Fibroblast of pulmonary artery (primary cell): ENCODE measurements at regions not wholly inside any gene's neighbourhood (a gene's known extent, or its start where the extent isn't known, plus 50 kb on each side); places are given as distances from the start of the nearest gene placed in this dataset.

Source experiments
- DNase-seq: peaks from one replicate; pipeline ENCODE4 v3.0.0-alpha.2; 2010; ENCODE audit warnings: low read depth
- H3K4me3 ChIP-seq: replicated peaks from 2 replicates; pipeline ENCODE4 v1.5.1; 2011; ENCODE audit warnings: low read depth, mild to moderate bottlenecking, control low read depth, low read length, moderate library complexity
- CTCF ChIP-seq: IDR thresholded peaks from 2 replicates; pipeline ENCODE4 v1.5.1; 2011; ENCODE audit warnings: mild to moderate bottlenecking, control low read depth, low read length, inconsistent platforms; ENCODE audit errors: missing control alignments

DNA sequence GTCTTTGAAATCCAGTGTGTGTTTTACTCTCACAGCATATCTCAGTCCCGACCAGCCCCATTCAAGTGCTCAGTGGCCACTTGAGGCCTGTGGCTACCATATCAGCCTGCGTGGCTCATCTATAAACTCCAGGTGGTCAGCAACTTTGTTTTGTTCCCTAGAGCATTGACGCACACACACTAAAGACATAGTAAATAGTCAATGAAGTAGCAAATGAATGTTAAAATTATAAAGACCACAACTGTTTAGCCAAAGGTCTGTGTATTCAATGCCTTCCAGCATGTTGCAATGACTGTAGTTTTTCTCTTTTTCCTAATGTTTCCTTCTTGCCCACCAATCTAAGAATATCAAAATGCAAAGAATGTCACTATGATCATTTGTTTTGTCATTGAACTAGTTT, 238.2 kb upstream of the ZNF217 start:
- no peak for DNase-seq
- H3K4me3 ChIP-seq = no peak overlapping the region
- TF ChIP-seq CTCF = no peak

- no peak for DNase-seq
- TF ChIP-seq CTCF = no peak
Measured at GRCh38 chr20:53831228-53831627, 237.6 kb upstream of the ZNF217 start.

DNA sequence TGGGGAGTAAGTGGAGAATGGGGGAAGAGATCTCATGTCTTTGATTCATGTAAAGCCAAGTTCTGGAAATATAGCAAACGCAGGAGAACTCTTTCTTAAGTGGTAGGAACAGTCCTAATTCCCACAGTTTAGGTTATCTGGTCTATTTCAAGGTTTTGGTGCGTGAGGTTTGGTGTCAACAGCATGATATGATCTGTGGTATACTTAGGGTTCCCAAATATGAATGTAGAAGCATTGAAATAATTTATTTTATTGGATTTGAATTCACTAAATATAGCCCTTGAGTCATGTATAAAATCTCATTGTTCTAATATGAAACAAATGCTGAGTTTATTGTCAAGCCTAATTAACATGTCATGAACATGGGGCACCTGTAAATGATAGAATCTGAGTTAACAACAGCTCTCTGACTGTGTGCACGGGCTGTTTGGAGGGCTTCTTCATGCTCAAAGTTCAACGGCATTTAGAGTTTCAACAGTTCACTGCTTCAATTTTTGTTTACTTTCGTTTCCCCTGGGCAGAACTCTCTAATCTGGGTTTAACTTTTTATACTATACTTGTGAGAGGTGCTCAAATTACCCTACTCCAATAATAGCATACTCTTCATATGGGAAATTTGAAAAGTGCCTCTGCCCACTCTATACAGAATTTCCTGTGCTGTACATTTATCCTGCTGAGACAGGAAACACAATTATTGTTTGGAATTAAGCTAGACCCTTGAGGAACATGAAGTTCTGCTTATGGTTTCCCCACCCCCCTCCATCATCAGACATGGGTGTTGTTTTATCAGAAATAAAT, 236.3 kb upstream of the ZNF217 start:
- peak overlapping the region; percentile 15 for H3K4me3 ChIP-seq
- no peak for TF ChIP-seq CTCF
- DNase-seq = peak; percentile 52

More at GRCh38 chr20:53831228-53831627, 237.6 kb upstream of the ZNF217 start:
- no peak overlapping the region for H3K4me3 ChIP-seq

DNA sequence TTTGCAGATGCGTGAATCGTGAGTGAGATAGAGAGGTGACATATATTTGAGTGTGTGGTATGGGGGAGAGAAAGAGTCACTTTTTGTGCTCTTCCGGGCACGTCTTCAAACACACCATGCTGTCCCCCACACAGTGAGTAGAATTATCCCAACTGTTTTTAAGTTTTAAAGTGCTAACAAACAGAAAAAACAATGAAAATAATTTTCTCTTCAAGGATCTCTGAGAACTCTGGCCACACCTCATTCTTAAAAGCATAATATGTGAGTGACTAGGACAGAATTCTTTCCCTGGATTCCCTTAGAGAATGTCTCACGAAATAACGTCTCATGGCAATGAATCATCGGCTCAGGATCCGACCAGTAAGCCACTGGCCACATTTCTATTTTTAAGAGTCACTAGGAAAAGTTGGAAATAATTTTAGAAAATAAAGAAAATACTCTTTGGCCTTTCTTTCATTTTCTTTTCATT, 235.7 kb upstream of the ZNF217 start:
- peak overlapping the region; percentile 38 for H3K4me3 ChIP-seq
- no peak for TF ChIP-seq CTCF
- DNase-seq = peak; percentile 97

- TF ChIP-seq CTCF = peak; percentile 33
- peak overlapping the region; percentile 38 for H3K4me3 ChIP-seq
- peak; percentile 95 for DNase-seq
Measured at GRCh38 chr20:53828682-53829254, 235.1 kb upstream of the ZNF217 start.

GRCh38 chr20:53828088-53828681, 234.5 kb upstream of the ZNF217 start:
- peak; percentile 100 for DNase-seq
- no peak for TF ChIP-seq CTCF
- H3K4me3 ChIP-seq = peak overlapping the region; percentile 34
